NCI-H345 treated with DMSO at 0.1 percent for 48 hours (cell line): ENCODE measurements at regions not wholly inside any gene's neighbourhood (a gene's known extent, or its start where the extent isn't known, plus 50 kb on each side); places are given as distances from the start of the nearest gene placed in this dataset.
"Not testable (repeated sequence)": the region's sequence is repeated elsewhere in the genome, so short reads cannot be mapped to it uniquely, and the experiment has no call there.

Source experiments
- DNase-seq: peaks from one replicate; lab custom pipeline; 2025; ENCODE audit not compliant: unreplicated experiment; lab: John Stamatoyannopoulos, UW

GRCh38 chr10:53543410-53543809, 770.8 kb upstream of the MBL2 start:
- DNase-seq, result no peak

GRCh38 chr10:53537508-53537907, 764.9 kb upstream of the MBL2 start:
- no peak for DNase-seq

GRCh38 chr10:53536322-53536721, 763.7 kb upstream of the MBL2 start:
- DNase-seq, result no peak

- DNase-seq, result no peak
Observed at GRCh38 chr10:53534428-53534827, 761.8 kb upstream of the MBL2 start.

- no peak for DNase-seq
Observed at GRCh38 chr10:53528974-53529373, 756.4 kb upstream of the MBL2 start.

- no peak for DNase-seq
Observed at GRCh38 chr10:53521046-53521445, 748.5 kb upstream of the MBL2 start.

- no peak for DNase-seq
Observed at GRCh38 chr10:53508197-53508596, 735.6 kb upstream of the MBL2 start.

- DNase-seq, result not testable (repeated sequence)
Observed at GRCh38 chr10:53504492-53504891, 731.9 kb upstream of the MBL2 start.

GRCh38 chr10:53491774-53492173, 719.2 kb upstream of the MBL2 start:
- no peak for DNase-seq

GRCh38 chr10:53490553-53490952, 718.0 kb upstream of the MBL2 start:
- DNase-seq, result no peak

- no peak for DNase-seq
Observed at GRCh38 chr10:53489335-53490182, 717.0 kb upstream of the MBL2 start.

GRCh38 chr10:53487019-53487983, 714.7 kb upstream of the MBL2 start:
- DNase-seq, result no peak

GRCh38 chr10:53485422-53485821, 712.8 kb upstream of the MBL2 start:
- not testable (repeated sequence) for DNase-seq

GRCh38 chr10:53479365-53479764, 706.8 kb upstream of the MBL2 start:
- DNase-seq, result no peak

- DNase-seq, result no peak
Observed at GRCh38 chr10:53477313-53477675, 704.7 kb upstream of the MBL2 start.

- no peak for DNase-seq
Observed at GRCh38 chr10:53476650-53477312, 704.2 kb upstream of the MBL2 start.

- peak; percentile 5 for DNase-seq
Observed at GRCh38 chr10:53469383-53469782, 696.8 kb upstream of the MBL2 start.

- DNase-seq, result peak; percentile 47
Observed at GRCh38 chr10:53463539-53463938, 691.0 kb upstream of the MBL2 start.

GRCh38 chr10:53458007-53458406, 685.4 kb upstream of the MBL2 start:
- no peak for DNase-seq

GRCh38 chr10:53453196-53453595, 680.6 kb upstream of the MBL2 start:
- no peak for DNase-seq

- no peak for DNase-seq
Observed at GRCh38 chr10:53447576-53447975, 675.0 kb upstream of the MBL2 start.
